ENCODE measurements at regions not wholly inside any gene's neighbourhood (a gene's known extent, or its start where the extent isn't known, plus 50 kb on each side); places are given as distances from the start of the nearest gene placed in this dataset.
A peak's percentile ranks its signal among the peaks of the same experiment; 100 is the strongest.

DNA sequence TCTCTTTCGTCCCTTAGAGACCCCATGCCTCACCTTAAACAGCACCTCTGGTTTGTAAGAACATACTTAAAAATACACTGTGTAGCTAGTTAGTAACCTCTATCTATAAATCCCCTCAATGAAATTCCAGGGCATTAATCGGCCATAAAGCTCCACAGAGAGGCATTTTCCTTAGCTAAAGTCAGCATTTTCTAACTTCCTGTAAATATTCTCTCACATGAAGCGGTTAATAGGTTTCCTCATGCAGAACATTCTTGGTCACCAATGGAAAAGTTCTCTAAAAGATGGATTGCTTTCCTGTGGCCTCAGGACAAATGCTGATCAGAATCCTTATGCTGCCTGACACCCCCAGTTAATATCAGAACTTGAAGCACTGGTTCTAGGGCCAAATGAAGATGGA, 248.6 kb upstream of the BOD1L1 start:
- H3K27ac ChIP-seq, result no peak overlapping the region
- no peak overlapping the region for H3K9ac ChIP-seq
- no peaks in the 10 kb centered on the region for H3K4me1 ChIP-seq
- H3K27me3 ChIP-seq, result no peaks in the 10 kb centered on the region
- H4K20me1 ChIP-seq, result no peaks in the 10 kb centered on the region
- H3K9me3 ChIP-seq (replicated peaks in 1 of 11), result no peaks in the 10 kb centered on the region
- H3K36me3 ChIP-seq, result no peaks in the 10 kb centered on the region
- no peak overlapping the region for H3K4me3 ChIP-seq
- no peak overlapping the region for H3K4me2 ChIP-seq
- no peak for TF ChIP-seq Cebpa-rat (IDR thresholded peaks at IDR 0.05)

DNA sequence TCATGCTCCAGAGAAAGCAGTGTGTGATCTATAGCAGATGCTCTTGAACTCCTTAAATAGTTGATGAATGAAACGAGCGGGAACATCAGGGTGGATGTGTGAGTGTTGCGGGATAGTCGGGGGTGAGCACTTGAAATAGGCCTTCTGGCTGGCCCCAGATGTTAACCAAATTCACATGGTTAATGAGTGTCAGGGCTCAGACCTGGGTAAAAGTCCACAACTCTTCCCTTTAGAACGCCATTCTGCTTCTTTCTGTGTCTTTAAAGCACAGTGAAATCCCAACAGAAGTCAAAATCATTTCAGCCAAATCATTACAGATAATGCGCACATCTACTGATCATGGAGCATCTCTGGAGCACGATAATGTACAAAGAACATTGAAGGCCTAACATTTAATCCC, 249.4 kb upstream of the BOD1L1 start:
- no peaks in the 10 kb centered on the region for H4K20me1 ChIP-seq
- no peak overlapping the region for H3K9ac ChIP-seq
- TF ChIP-seq Cebpa-rat (IDR thresholded peaks at IDR 0.05), result no peak

DNA sequence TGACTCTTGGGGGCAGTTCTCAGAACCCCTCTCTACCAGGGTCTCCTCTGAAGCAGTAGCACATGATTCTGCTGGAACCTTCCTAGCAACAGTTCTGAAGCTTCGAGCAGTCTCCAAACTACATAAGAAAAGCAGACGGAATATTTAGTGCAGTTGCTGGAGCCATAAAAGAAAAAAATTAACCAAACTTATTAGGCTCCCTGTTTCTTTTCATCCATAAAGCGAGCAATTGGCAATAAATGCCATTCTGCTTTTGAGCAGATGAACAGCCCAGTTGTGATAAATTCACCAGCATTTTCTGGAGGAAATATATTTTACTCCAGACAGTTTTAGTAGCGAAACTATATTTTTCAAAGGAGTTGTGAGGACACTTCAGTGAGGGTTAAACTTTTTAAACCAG, 250.1 kb upstream of the BOD1L1 start:
- no peaks in the 10 kb centered on the region for H3K27me3 ChIP-seq
- H3K4me3 ChIP-seq, result no peak overlapping the region
- no peak overlapping the region for H3K9ac ChIP-seq
- no peak overlapping the region for H3K27ac ChIP-seq
- no peaks in the 10 kb centered on the region for H4K20me1 ChIP-seq
- no peak for TF ChIP-seq Cebpa-rat (IDR thresholded peaks at IDR 0.05)
- no peak overlapping the region for H3K4me2 ChIP-seq
- no peaks in the 10 kb centered on the region for H3K9me3 ChIP-seq (replicated peaks in 1 of 11)
- H3K4me1 ChIP-seq, result no peaks in the 10 kb centered on the region
- H3K36me3 ChIP-seq, result no peaks in the 10 kb centered on the region

More for the DNA sequence above, 249.4 kb upstream of the BOD1L1 start:
- H3K36me3 ChIP-seq, result no peaks in the 10 kb centered on the region
- H3K27me3 ChIP-seq, result no peaks in the 10 kb centered on the region
- H3K4me3 ChIP-seq, result no peak overlapping the region
- no peak overlapping the region for H3K27ac ChIP-seq
- no peak overlapping the region for H3K4me2 ChIP-seq
- H3K9me3 ChIP-seq (replicated peaks in 1 of 11), result no peaks in the 10 kb centered on the region
- H3K4me1 ChIP-seq, result no peaks in the 10 kb centered on the region

DNA sequence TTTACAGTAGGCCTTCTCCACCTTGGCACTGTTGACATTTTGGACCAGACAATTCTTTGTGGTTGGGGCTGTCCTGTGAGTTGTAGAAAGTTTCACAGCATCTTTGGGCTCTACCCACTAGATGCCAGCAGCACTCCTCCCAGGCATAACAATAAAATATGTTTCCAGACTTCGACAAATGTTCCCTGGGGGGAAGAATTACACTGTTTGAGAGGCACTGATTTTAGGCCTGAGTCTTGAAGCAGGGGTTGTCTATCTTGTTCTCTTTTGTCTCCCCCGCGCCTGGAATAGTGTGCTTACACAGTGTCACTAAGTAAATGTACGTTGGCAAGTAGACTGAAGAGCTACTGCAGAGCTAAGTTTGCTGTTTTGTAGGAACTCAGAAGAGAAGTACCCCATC, 254.4 kb upstream of the BOD1L1 start:
- Histone ChIP-seq H3K9ac (no peak overlapping the region), H4K20me1 (no peaks in the 10 kb centered on the region), H3K9me3 (replicated peaks in 1 of 11) (no peaks in the 10 kb centered on the region), H3K36me3 (no peaks in the 10 kb centered on the region), H3K4me3 (no peak overlapping the region), H3K4me2 (no peak overlapping the region), H3K27ac (no peak overlapping the region), H3K27me3 (no peaks in the 10 kb centered on the region), H3K4me1 (no peaks in the 10 kb centered on the region)
- no peak for TF ChIP-seq Cebpa-rat (IDR thresholded peaks at IDR 0.05)

DNA sequence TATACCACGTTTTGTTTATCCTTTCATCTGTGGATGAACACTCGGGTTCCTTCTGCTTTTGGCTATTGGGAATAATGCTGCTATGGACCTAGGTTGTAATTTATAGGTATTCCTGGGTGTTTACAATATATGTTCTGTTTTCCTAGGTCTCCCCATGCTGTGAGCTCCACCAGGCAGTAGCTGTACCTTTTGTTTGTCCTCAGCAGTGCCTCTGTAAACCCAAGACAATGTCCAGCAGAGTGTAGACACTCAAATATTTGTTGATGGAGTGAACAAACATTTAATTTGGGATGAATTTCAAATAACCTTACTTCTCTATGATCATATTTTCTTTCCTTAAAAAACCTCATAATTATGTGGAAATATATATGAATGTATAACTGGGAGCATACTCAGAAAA, 259.5 kb upstream of the BOD1L1 start:
- no peak for TF ChIP-seq Cebpa-rat (IDR thresholded peaks at IDR 0.05)
- Histone ChIP-seq H4K20me1 (no peaks in the 10 kb centered on the region), H3K27me3 (no peaks in the 10 kb centered on the region), H3K9me3 (replicated peaks in 1 of 11) (no peaks in the 10 kb centered on the region), H3K27ac (no peak overlapping the region), H3K4me2 (no peak overlapping the region), H3K4me1 (peaks cover 0 to 8% (median 0%) of the 10 kb centered on the region in 10 experiments; a peak in 5 of 20 replicates), H3K4me3 (no peak overlapping the region), H3K9ac (no peak overlapping the region), H3K36me3 (no peaks in the 10 kb centered on the region)

DNA sequence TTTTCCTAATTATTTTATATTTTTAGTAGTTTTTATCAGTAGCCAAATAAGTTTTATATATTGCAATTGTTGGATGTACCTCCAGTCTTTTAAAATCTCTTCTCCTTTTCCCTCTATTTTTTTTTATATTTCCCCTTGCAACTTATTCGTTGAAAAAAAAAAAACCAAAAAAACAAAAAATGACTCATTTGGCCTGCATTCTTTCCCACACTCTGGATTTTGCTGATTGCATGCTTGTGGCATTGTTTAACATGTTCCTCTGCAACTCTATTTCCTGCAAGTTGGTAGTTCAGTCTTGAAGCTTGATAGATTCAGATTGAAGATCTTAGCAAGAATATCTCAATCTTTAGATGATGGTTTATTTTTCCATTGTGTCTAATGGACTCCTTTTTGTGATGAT, 260.6 kb upstream of the BOD1L1 start:
- Histone ChIP-seq H3K27me3 (no peaks in the 10 kb centered on the region), H3K4me3 (no peak overlapping the region), H3K27ac (no peak overlapping the region), H3K36me3 (no peaks in the 10 kb centered on the region), H4K20me1 (no peaks in the 10 kb centered on the region), H3K9ac (no peak overlapping the region), H3K4me2 (peak overlapping the region in 2 of 11 experiments; percentile 29 to 34; a peak in 2 of 22 replicates), H3K9me3 (replicated peaks in 1 of 11) (no peaks in the 10 kb centered on the region), H3K4me1 (peaks cover 0 to 8% (median 0%) of the 10 kb centered on the region in 10 experiments; a peak in 5 of 20 replicates)
- no peak for TF ChIP-seq Cebpa-rat (IDR thresholded peaks at IDR 0.05)

DNA sequence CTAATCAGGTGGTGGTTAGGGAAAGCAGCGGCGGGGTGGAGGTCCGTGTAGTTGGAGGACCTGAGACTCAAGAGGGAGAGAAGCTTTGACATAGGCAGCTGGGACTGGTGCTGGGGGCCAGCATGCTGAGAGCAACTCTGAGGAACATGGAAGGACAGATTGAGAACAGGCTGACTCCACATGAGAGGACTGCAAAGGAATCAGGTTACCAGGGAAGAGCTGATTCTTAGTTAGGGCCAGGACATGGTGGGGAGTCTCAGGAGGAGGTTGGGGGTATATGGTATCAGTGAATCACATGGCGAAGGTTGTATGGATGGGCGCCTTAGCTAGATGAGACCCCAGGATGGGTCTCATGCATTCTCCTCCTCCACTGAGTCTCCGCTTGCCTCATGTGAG, 264.0 kb upstream of the BOD1L1 start:
- H3K9ac ChIP-seq, result no peak overlapping the region
- H3K27ac ChIP-seq, result no peak overlapping the region
- H3K9me3 ChIP-seq (replicated peaks in 1 of 11), result no peaks in the 10 kb centered on the region
- H4K20me1 ChIP-seq, result no peaks in the 10 kb centered on the region
- no peaks in the 10 kb centered on the region for H3K36me3 ChIP-seq
- no peak overlapping the region for H3K4me2 ChIP-seq
- H3K27me3 ChIP-seq, result no peaks in the 10 kb centered on the region
- H3K4me3 ChIP-seq, result no peak overlapping the region
- peaks cover 0 to 8% (median 0%) of the 10 kb centered on the region in 10 experiments; a peak in 5 of 20 replicates for H3K4me1 ChIP-seq
- no peak for TF ChIP-seq Cebpa-rat (IDR thresholded peaks at IDR 0.05)

DNA sequence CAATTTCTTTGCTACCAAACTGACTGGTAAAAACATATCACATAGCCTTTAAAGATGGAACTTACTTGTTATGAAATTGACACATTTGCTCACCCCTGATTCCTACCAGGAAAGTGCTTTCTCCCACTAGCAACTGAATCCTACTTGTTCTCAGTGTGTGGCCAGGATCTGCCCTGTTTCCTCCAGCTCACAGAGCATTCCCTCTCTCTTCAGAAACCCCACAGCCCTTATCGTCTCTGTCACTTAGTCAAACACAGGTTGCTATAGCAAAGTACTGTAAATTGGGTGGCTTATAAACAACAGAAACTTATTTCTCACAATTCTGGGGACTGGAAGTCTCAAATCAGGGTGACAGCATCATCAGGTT, 265.2 kb upstream of the BOD1L1 start:
- H3K4me2 ChIP-seq, result no peak overlapping the region
- H3K9me3 ChIP-seq (replicated peaks in 1 of 11), result no peaks in the 10 kb centered on the region
- no peak overlapping the region for H3K9ac ChIP-seq
- no peaks in the 10 kb centered on the region for H4K20me1 ChIP-seq
- H3K27me3 ChIP-seq, result no peaks in the 10 kb centered on the region
- no peak for TF ChIP-seq Cebpa-rat (IDR thresholded peaks at IDR 0.05)
- no peaks in the 10 kb centered on the region for H3K36me3 ChIP-seq
- peaks cover 0 to 8% (median 0%) of the 10 kb centered on the region in 10 experiments; a peak in 5 of 20 replicates for H3K4me1 ChIP-seq
- H3K27ac ChIP-seq, result no peak overlapping the region
- no peak overlapping the region for H3K4me3 ChIP-seq

DNA sequence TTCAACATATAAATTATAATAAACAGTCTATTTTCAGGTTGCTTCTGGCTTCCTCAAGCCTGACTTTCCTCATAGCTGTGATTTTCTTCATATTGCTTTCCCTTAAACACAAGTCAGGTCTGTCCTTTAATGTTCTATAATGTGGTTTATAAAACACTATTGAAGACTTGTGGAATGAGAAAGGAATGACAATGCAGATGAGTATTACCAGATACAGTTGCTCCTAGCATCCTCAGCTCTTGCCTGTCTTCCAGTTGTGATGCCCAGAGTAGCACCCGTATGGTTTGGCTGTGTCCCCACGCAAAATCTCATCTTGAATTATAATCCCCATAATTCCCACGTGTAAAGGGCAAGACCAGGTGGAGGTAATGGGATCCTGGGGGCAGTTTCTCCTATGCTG, 265.7 kb upstream of the BOD1L1 start:
- Histone ChIP-seq H3K9me3 (replicated peaks in 1 of 11) (no peaks in the 10 kb centered on the region), H3K27me3 (no peaks in the 10 kb centered on the region), H4K20me1 (no peaks in the 10 kb centered on the region), H3K9ac (no peak overlapping the region), H3K4me1 (peaks cover 0 to 6% (median 0%) of the 10 kb centered on the region in 10 experiments; a peak in 5 of 20 replicates), H3K27ac (no peak overlapping the region), H3K36me3 (no peaks in the 10 kb centered on the region), H3K4me2 (no peak overlapping the region), H3K4me3 (no peak overlapping the region)
- no peak for TF ChIP-seq Cebpa-rat (IDR thresholded peaks at IDR 0.05)

DNA sequence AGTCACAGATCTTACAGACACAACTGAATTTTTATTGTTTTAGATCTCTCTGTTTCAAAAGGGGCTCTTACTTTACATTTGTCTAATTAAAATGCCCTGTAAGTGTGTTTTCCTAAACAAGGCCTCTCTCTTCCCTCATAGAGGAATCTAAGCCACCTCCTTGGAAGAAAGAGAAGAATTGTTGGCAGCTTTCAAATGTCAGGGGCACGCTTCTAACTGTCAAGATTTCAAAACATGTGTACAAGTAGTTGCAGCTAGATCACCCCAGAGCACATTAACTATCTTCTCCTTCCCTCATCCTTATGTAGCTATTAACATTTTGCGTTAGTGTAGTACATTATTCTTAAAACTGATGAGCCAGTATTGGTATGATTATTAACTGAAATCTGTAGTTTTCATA, 266.5 kb upstream of the BOD1L1 start:
- no peak for TF ChIP-seq Cebpa-rat (IDR thresholded peaks at IDR 0.05)
- Histone ChIP-seq H4K20me1 (no peaks in the 10 kb centered on the region), H3K36me3 (no peaks in the 10 kb centered on the region), H3K4me2 (no peak overlapping the region), H3K4me3 (no peak overlapping the region), H3K9ac (no peak overlapping the region), H3K27me3 (no peaks in the 10 kb centered on the region), H3K27ac (no peak overlapping the region), H3K9me3 (replicated peaks in 1 of 11) (no peaks in the 10 kb centered on the region), H3K4me1 (no peaks in the 10 kb centered on the region)

DNA sequence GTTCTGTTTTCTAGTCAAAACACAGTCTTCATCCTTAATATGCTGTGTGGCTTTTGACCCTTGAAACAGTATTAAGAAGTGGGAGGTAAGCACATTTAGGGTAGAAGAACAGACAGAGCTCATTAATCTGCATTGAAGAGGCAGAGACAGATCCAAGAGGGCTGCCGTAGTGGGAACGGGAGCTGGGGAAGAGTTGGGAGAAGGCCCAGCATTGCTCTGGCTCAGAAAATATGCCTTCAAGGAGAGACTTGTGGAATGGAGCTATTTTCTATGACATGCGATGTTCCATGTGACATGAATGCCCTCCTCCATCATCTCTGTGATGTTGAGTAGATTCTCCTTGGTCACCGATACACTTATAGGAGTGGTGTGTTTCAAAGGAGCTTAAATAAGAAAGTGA, 273.3 kb upstream of the BOD1L1 start:
- Histone ChIP-seq H3K9ac (no peak overlapping the region), H3K4me3 (no peak overlapping the region), H3K4me1 (no peaks in the 10 kb centered on the region), H3K9me3 (replicated peaks in 1 of 11) (no peaks in the 10 kb centered on the region), H3K27ac (no peak overlapping the region), H3K27me3 (no peaks in the 10 kb centered on the region), H3K4me2 (no peak overlapping the region), H3K36me3 (no peaks in the 10 kb centered on the region), H4K20me1 (no peaks in the 10 kb centered on the region)
- TF ChIP-seq Cebpa-rat (IDR thresholded peaks at IDR 0.05), result no peak

Measured in BLaER1 treated with 17β-estradiol and CSF1 and Interleukin-3, amounts not matched to agents 10 nM and 100 nM (cell line).